ENCODE measurements at regions not wholly inside any gene's neighbourhood (a gene's known extent, or its start where the extent isn't known, plus 50 kb on each side); places are given as distances from the start of the nearest gene placed in this dataset.

GRCh38 chr3:150077581-150078247 is 107.0 kb upstream of the PFN2 start:
- H3K27me3 Mint-ChIP-seq: no peaks in the 10 kb centered on the region
- no peak overlapping the region for H3K4me3 Mint-ChIP-seq
- no peaks in the 10 kb centered on the region for H3K4me1 Mint-ChIP-seq
- H3K27ac Mint-ChIP-seq: no peak overlapping the region
- intact Hi-C loops (cut with micrococcal nuclease): no loop called here
- DNase-seq: no peak
- H3K9me3 Mint-ChIP-seq: peaks cover 4% of the 10 kb centered on the region
- H3K36me3 Mint-ChIP-seq (ENCODE audit: low read depth): no peaks in the 10 kb centered on the region

GRCh38 chr3:150077107-150077506 is 106.4 kb upstream of the PFN2 start:
- Mint-ChIP-seq H3K9me3 (peaks cover 4% of the 10 kb centered on the region), H3K4me1 (no peaks in the 10 kb centered on the region), H3K4me3 (no peak overlapping the region), H3K27ac (no peak overlapping the region), H3K36me3 (ENCODE audit: low read depth) (no peaks in the 10 kb centered on the region), H3K27me3 (peaks cover 3% of the 10 kb centered on the region)
- intact Hi-C loops (cut with micrococcal nuclease): no loop called here
- no peak for DNase-seq

- no peak for DNase-seq
Observed at GRCh38 chr3:150076443-150076842, 105.7 kb upstream of the PFN2 start.

GRCh38 chr3:150075417-150075865 is 104.7 kb upstream of the PFN2 start:
- H3K36me3 Mint-ChIP-seq (ENCODE audit: low read depth): no peaks in the 10 kb centered on the region
- H3K9me3 Mint-ChIP-seq: peaks cover 4% of the 10 kb centered on the region

More at GRCh38 chr3:150076443-150076842, 105.7 kb upstream of the PFN2 start:
- intact Hi-C loops (cut with micrococcal nuclease): no loop called here
- Mint-ChIP-seq H3K36me3 (ENCODE audit: low read depth) (no peaks in the 10 kb centered on the region), H3K27me3 (peaks cover 3% of the 10 kb centered on the region), H3K4me3 (no peak overlapping the region), H3K4me1 (no peaks in the 10 kb centered on the region), H3K27ac (no peak overlapping the region), H3K9me3 (peaks cover 4% of the 10 kb centered on the region)

GRCh38 chr3:150074697-150075416 is 104.2 kb upstream of the PFN2 start:
- H3K4me3 Mint-ChIP-seq: no peak overlapping the region
- H3K27me3 Mint-ChIP-seq: peaks cover 3% of the 10 kb centered on the region
- H3K9me3 Mint-ChIP-seq: peaks cover 4% of the 10 kb centered on the region
- H3K36me3 Mint-ChIP-seq (ENCODE audit: low read depth): no peaks in the 10 kb centered on the region
- H3K27ac Mint-ChIP-seq: no peak overlapping the region
- intact Hi-C loops (cut with micrococcal nuclease): no loop called here
- no peaks in the 10 kb centered on the region for H3K4me1 Mint-ChIP-seq
- no peak for DNase-seq

More at GRCh38 chr3:150075417-150075865, 104.7 kb upstream of the PFN2 start:
- DNase-seq: no peak
- Mint-ChIP-seq H3K27me3 (peaks cover 3% of the 10 kb centered on the region), H3K4me1 (no peaks in the 10 kb centered on the region), H3K27ac (no peak overlapping the region), H3K4me3 (no peak overlapping the region)
- intact Hi-C loops (cut with micrococcal nuclease): no loop called here

- H3K4me3 Mint-ChIP-seq: no peak overlapping the region
- H3K4me1 Mint-ChIP-seq: no peaks in the 10 kb centered on the region
- no peaks in the 10 kb centered on the region for H3K36me3 Mint-ChIP-seq (ENCODE audit: low read depth)
- H3K27ac Mint-ChIP-seq: no peak overlapping the region
- peaks cover 3% of the 10 kb centered on the region for H3K27me3 Mint-ChIP-seq
- DNase-seq: no peak
- peaks cover 4% of the 10 kb centered on the region for H3K9me3 Mint-ChIP-seq
- intact Hi-C loops (cut with micrococcal nuclease): no loop called here
Observed at GRCh38 chr3:150074277-150074676, 103.6 kb upstream of the PFN2 start.

GRCh38 chr3:150073513-150073912 is 102.8 kb upstream of the PFN2 start:
- H3K27me3 Mint-ChIP-seq: peaks cover 3% of the 10 kb centered on the region
- no peak overlapping the region for H3K4me3 Mint-ChIP-seq
- intact Hi-C loops (cut with micrococcal nuclease): no loop called here
- H3K36me3 Mint-ChIP-seq (ENCODE audit: low read depth): no peaks in the 10 kb centered on the region
- no peak overlapping the region for H3K27ac Mint-ChIP-seq
- no peaks in the 10 kb centered on the region for H3K4me1 Mint-ChIP-seq
- peaks cover 4% of the 10 kb centered on the region for H3K9me3 Mint-ChIP-seq
- DNase-seq: no peak

GRCh38 chr3:150073031-150073430 is 102.3 kb upstream of the PFN2 start:
- Mint-ChIP-seq H3K36me3 (ENCODE audit: low read depth) (no peaks in the 10 kb centered on the region), H3K4me3 (no peak overlapping the region), H3K9me3 (peaks cover 4% of the 10 kb centered on the region), H3K27me3 (peaks cover 3% of the 10 kb centered on the region), H3K27ac (no peak overlapping the region), H3K4me1 (no peaks in the 10 kb centered on the region)
- intact Hi-C loops (cut with micrococcal nuclease): no loop called here
- DNase-seq: no peak

- Mint-ChIP-seq H3K4me1 (no peaks in the 10 kb centered on the region), H3K36me3 (ENCODE audit: low read depth) (no peaks in the 10 kb centered on the region), H3K9me3 (peaks cover 4% of the 10 kb centered on the region), H3K27ac (no peak overlapping the region), H3K4me3 (no peak overlapping the region), H3K27me3 (peaks cover 3% of the 10 kb centered on the region)
- no peak for DNase-seq
- intact Hi-C loops (cut with micrococcal nuclease): no loop called here
Observed at GRCh38 chr3:150072576-150072975, 101.9 kb upstream of the PFN2 start.

GRCh38 chr3:150070271-150070670 is 99.6 kb upstream of the PFN2 start:
- H3K4me1 Mint-ChIP-seq: no peaks in the 10 kb centered on the region
- peaks cover 7% of the 10 kb centered on the region for H3K27me3 Mint-ChIP-seq
- no peaks in the 10 kb centered on the region for H3K9me3 Mint-ChIP-seq
- no peak overlapping the region for H3K4me3 Mint-ChIP-seq
- no peaks in the 10 kb centered on the region for H3K36me3 Mint-ChIP-seq (ENCODE audit: low read depth)
- no peak for DNase-seq
- H3K27ac Mint-ChIP-seq: no peak overlapping the region
- intact Hi-C loops (cut with micrococcal nuclease): no loop called here

GRCh38 chr3:150069633-150070032 is 98.9 kb upstream of the PFN2 start:
- Mint-ChIP-seq H3K36me3 (ENCODE audit: low read depth) (no peaks in the 10 kb centered on the region), H3K27ac (no peak overlapping the region), H3K27me3 (peaks cover 11% of the 10 kb centered on the region), H3K9me3 (no peaks in the 10 kb centered on the region), H3K4me3 (no peak overlapping the region), H3K4me1 (no peaks in the 10 kb centered on the region)
- DNase-seq: no peak
- intact Hi-C loops (cut with micrococcal nuclease): no loop called here

GRCh38 chr3:150069154-150069527 is 98.4 kb upstream of the PFN2 start:
- no peak for DNase-seq
- Mint-ChIP-seq H3K27ac (no peak overlapping the region), H3K36me3 (ENCODE audit: low read depth) (no peaks in the 10 kb centered on the region), H3K4me1 (no peaks in the 10 kb centered on the region), H3K9me3 (no peaks in the 10 kb centered on the region), H3K4me3 (no peak overlapping the region), H3K27me3 (peaks cover 11% of the 10 kb centered on the region)
- intact Hi-C loops (cut with micrococcal nuclease): no loop called here

GRCh38 chr3:150068440-150069153 is 97.9 kb upstream of the PFN2 start:
- Mint-ChIP-seq H3K4me3 (no peak overlapping the region), H3K4me1 (no peaks in the 10 kb centered on the region), H3K36me3 (ENCODE audit: low read depth) (no peaks in the 10 kb centered on the region), H3K27me3 (peaks cover 12% of the 10 kb centered on the region), H3K9me3 (no peaks in the 10 kb centered on the region), H3K27ac (no peak overlapping the region)
- DNase-seq: no peak
- intact Hi-C loops (cut with micrococcal nuclease): no loop called here

- no peak overlapping the region for H3K27ac Mint-ChIP-seq
- intact Hi-C loops (cut with micrococcal nuclease): no loop called here
- H3K4me1 Mint-ChIP-seq: no peaks in the 10 kb centered on the region
- no peak overlapping the region for H3K4me3 Mint-ChIP-seq
- no peaks in the 10 kb centered on the region for H3K9me3 Mint-ChIP-seq
- DNase-seq: no peak
- H3K36me3 Mint-ChIP-seq (ENCODE audit: low read depth): no peaks in the 10 kb centered on the region
- H3K27me3 Mint-ChIP-seq: peaks cover 12% of the 10 kb centered on the region
Observed at GRCh38 chr3:150067561-150067960, 96.9 kb upstream of the PFN2 start.

Data from activated CD4-positive, alpha-beta T cell treated with anti-CD3 and anti-CD28 coated beads, Interleukin-2, amount 10 ng/mL, durations not matched to agents 24 days and 14 days (primary cell).